Natural killer cell (primary cell): ENCODE measurements at regions not wholly inside any gene's neighbourhood (a gene's known extent, or its start where the extent isn't known, plus 50 kb on each side); places are given as distances from the start of the nearest gene placed in this dataset.

Source experiments
- ATAC-seq, 3 donors: fragments of 150-1000 bp in 2 of 3; fragments of 200-7000 bp in 1 of 3; cut with Tn5 transposase; 1 replicate in 1 of 3; 2 replicates in 2 of 3; pipeline ENCODE4 v1.10.0; 2021; ENCODE audit warnings: mild to moderate bottlenecking in 2 of 3, moderate library complexity in 2 of 3
- DNase-seq, 2 donors: peaks; one replicate each; pipeline versions ENCODE4 v3.0.0 to v3.0.0-alpha.2; 2013 to 2021; ENCODE audit warnings: mixed read lengths in 1 of 2
- H3K27ac ChIP-seq: one replicate; pipeline ENCODE4 v1.5.1; 2013; ENCODE audit warnings: mild to moderate bottlenecking, low read length
- H3K27me3 ChIP-seq: one replicate; pipeline ENCODE4 v1.6.1; 2013; ENCODE audit warnings: low read length; ENCODE audit not compliant: control insufficient read depth, insufficient read depth
- H3K36me3 ChIP-seq: one replicate; pipeline ENCODE4 v1.6.1; 2013; ENCODE audit warnings: low read length; ENCODE audit not compliant: control insufficient read depth, insufficient read depth
- H3K4me1 ChIP-seq: one replicate; pipeline ENCODE4 v1.6.1; 2013; ENCODE audit warnings: low read length; ENCODE audit not compliant: control insufficient read depth, insufficient read depth
- H3K4me3 ChIP-seq: one replicate; pipeline ENCODE4 v1.5.1; 2013; ENCODE audit warnings: low read length
- H3K9me3 ChIP-seq: one replicate; pipeline ENCODE4 v1.6.1; 2013; ENCODE audit warnings: low read length; ENCODE audit not compliant: control insufficient read depth, insufficient read depth
- H3K27ac Mint-ChIP-seq, 2 donors: one replicate each; pipeline ENCODE4 v1.8.0; 2022; ENCODE audit warnings: mild to moderate bottlenecking in 2 of 2, mixed read lengths in 2 of 2, moderate library complexity in 1 of 2
- H3K27me3 Mint-ChIP-seq, 2 donors: one replicate each; pipeline ENCODE4 v1.8.0; 2022; ENCODE audit warnings: low read depth in 2 of 2, mixed read lengths in 2 of 2
- H3K36me3 Mint-ChIP-seq: one replicate; pipeline ENCODE4 v1.8.0; 2022; ENCODE audit warnings: mixed read lengths
- H3K4me1 Mint-ChIP-seq, 2 donors: one replicate each; pipeline ENCODE4 v1.8.0; 2022; ENCODE audit warnings: mixed read lengths in 2 of 2
- H3K4me3 Mint-ChIP-seq: one replicate; pipeline ENCODE4 v1.8.0; 2022; ENCODE audit warnings: mild to moderate bottlenecking, moderate library complexity, mixed read lengths
- H3K9me3 Mint-ChIP-seq, 2 donors: one replicate each; pipeline ENCODE4 v1.8.0; 2022; ENCODE audit warnings: mixed read lengths in 2 of 2
- CTCF ChIP-seq: fragments of 200-600 bp; IDR thresholded peaks from one replicate; pipeline ENCODE4 v1.8.0; 2022; ENCODE audit warnings: antibody characterized with exemption
- WGBS: methylation state at CpG from one replicate; pipeline ENCODE4 v1.1.7; 2013; ENCODE audit warnings: missing lambda C conversion rate; ENCODE audit not compliant: insufficient coverage; 5-methylcytosine and 5-hydroxymethylcytosine counted together
- intact Hi-C: fragments of 100-400 bp; cut with micrococcal nuclease; formaldehyde crosslinking; loops from one replicate; pipeline ENCODE4 v1.14.2; 2022

- no peaks in the 10 kb centered on the region for H3K36me3 Mint-ChIP-seq
- Histone ChIP-seq H3K9me3 (no peaks in the 10 kb centered on the region), H3K36me3 (no peaks in the 10 kb centered on the region), H3K4me3 (no peak overlapping the region), H3K4me1 (peaks cover 24% of the 10 kb centered on the region), H3K27me3 (peaks cover 28% of the 10 kb centered on the region), H3K27ac (no peak overlapping the region)
- TF ChIP-seq CTCF, result no peak
- intact Hi-C loops, result no loop called here
- no peak overlapping the region for H3K4me3 Mint-ChIP-seq
- WGBS, result 2% methylated on average over 21 of the region's 25 CpGs
- no peak for DNase-seq
- peaks cover 2 to 3% of the 10 kb centered on the region in 2 donors for H3K9me3 Mint-ChIP-seq
- no peak for ATAC-seq
- peaks cover 9 to 15% of the 10 kb centered on the region in 2 donors for H3K4me1 Mint-ChIP-seq
- H3K27ac Mint-ChIP-seq, result no peak overlapping the region
- H3K27me3 Mint-ChIP-seq, result peaks cover 24 to 55% of the 10 kb centered on the region in 2 donors
These were observed 140.5 kb upstream of the ZIC3 start for GRCh38 chrX:137425273-137425902.

- DNase-seq, result no peak
- Mint-ChIP-seq H3K4me3 (no peak overlapping the region), H3K36me3 (no peaks in the 10 kb centered on the region), H3K27ac (no peak overlapping the region), H3K27me3 (peaks cover 24 to 61% of the 10 kb centered on the region in 2 donors), H3K9me3 (peaks cover 2 to 3% of the 10 kb centered on the region in 2 donors), H3K4me1 (peaks cover 9 to 15% of the 10 kb centered on the region in 2 donors)
- Histone ChIP-seq H3K36me3 (no peaks in the 10 kb centered on the region), H3K4me1 (peaks cover 24% of the 10 kb centered on the region), H3K27ac (no peak overlapping the region), H3K27me3 (peaks cover 28% of the 10 kb centered on the region), H3K4me3 (no peak overlapping the region), H3K9me3 (no peaks in the 10 kb centered on the region)
- WGBS, result 20% methylated on average over 1 of the region's 15 CpGs
- intact Hi-C loops, result no loop called here
- ATAC-seq, result no peak
- TF ChIP-seq CTCF, result no peak
These were observed 141.2 kb upstream of the ZIC3 start for GRCh38 chrX:137424679-137425078.

GRCh38 chrX:137423241-137423640 lies 142.7 kb upstream of the ZIC3 start:
- peaks cover 24 to 67% of the 10 kb centered on the region in 2 donors for H3K27me3 Mint-ChIP-seq
- ATAC-seq, result no peak
- peaks cover 16% of the 10 kb centered on the region for H3K27me3 ChIP-seq

More at GRCh38 chrX:137423241-137423640, 142.7 kb upstream of the ZIC3 start:
- H3K36me3 ChIP-seq, result no peaks in the 10 kb centered on the region
- no peak for TF ChIP-seq CTCF
- no peak overlapping the region for H3K27ac ChIP-seq
- H3K4me3 ChIP-seq, result no peak overlapping the region
- H3K27ac Mint-ChIP-seq, result no peak overlapping the region
- no peak overlapping the region for H3K4me3 Mint-ChIP-seq
- no peaks in the 10 kb centered on the region for H3K9me3 ChIP-seq
- H3K36me3 Mint-ChIP-seq, result no peaks in the 10 kb centered on the region
- peaks cover 4 to 15% of the 10 kb centered on the region in 2 donors for H3K4me1 Mint-ChIP-seq
- intact Hi-C loops, result no loop called here
- WGBS, result 53% methylated on average over 2 of the region's 3 CpGs
- peaks cover 13% of the 10 kb centered on the region for H3K4me1 ChIP-seq
- H3K9me3 Mint-ChIP-seq, result peaks cover 2 to 3% of the 10 kb centered on the region in 2 donors
- no peak for DNase-seq
